Peyer's patch (tissue), 4 donors: ENCODE measurements at regions not wholly inside any gene's neighbourhood (a gene's known extent, or its start where the extent isn't known, plus 50 kb on each side); places are given as distances from the start of the nearest gene placed in this dataset.

Source experiments
- DNase-seq, 3 donors: peaks; one replicate each; pipeline ENCODE4 v3.0.0-alpha.2; 2017 to 2019
- H3K27ac ChIP-seq, 4 donors: fragments of 200-600 bp; sonication (generic); one replicate each; pipeline ENCODE4 v1.5.1; 2016 to 2019
- H3K27me3 ChIP-seq, 2 donors: fragments of 200-600 bp; sonication (generic); one replicate each; pipeline ENCODE4 v1.5.1; 2019
- H3K36me3 ChIP-seq, 3 donors: fragments of 200-600 bp; sonication (generic); one replicate each; pipeline ENCODE4 v1.5.1; 2016 to 2019
- H3K4me1 ChIP-seq, 4 donors: fragments of 200-600 bp; sonication (generic); one replicate each; pipeline ENCODE4 v1.5.1; 2016 to 2019
- H3K4me3 ChIP-seq, 4 donors: fragments of 200-600 bp; sonication (generic); 1 replicate in 3 of 4; 2 replicates in 1 of 4; pipeline ENCODE4 v1.5.1; 2016 to 2019; ENCODE audit warnings: mild to moderate bottlenecking in 1 of 4
- H3K9me3 ChIP-seq, 4 donors: fragments of 200-600 bp; sonication (generic); one replicate each; pipeline ENCODE4 v1.5.1; 2016 to 2019; ENCODE audit warnings: mild to moderate bottlenecking in 1 of 4
- POLR2A ChIP-seq, 2 donors: fragments of 450-650 bp; IDR thresholded peaks; one replicate each; pipeline ENCODE4 v1.5.1; 2017; ENCODE audit warnings: antibody characterized with exemption in 2 of 2, mild to moderate bottlenecking in 2 of 2, moderate library complexity in 2 of 2
- TF ChIP-seq, protein P1 (sequence below), 6 experiments: fragments of 450-650 bp in 4 of 6; fragments of 200-600 bp in 2 of 6; sonication (generic) in 1 of 6; IDR thresholded peaks; one replicate each; pipeline ENCODE4 v1.5.1; 2017 to 2019; ENCODE audit warnings: antibody characterized with exemption in 6 of 6, mild to moderate bottlenecking in 3 of 6, moderate library complexity in 1 of 6

DNA sequence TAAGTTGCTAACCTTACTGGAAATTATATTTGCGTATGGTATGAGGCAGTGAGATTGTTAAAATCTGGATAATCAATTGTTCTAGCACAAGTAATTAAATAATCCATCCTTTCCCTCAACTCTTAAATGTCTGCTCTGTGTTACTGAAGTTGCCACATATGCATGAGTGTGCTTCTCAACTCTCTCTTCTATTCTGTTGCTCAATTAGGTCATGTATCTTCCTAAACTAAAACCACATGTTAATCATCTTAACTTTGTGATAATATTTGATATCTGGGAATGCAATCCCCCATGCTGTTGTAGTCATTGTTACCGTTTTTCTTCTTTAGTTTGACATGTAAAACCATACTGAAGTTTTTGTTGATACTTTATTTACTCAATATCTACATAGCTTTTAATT, 63.5 kb upstream of the STMND1 start:
- no peaks in the 10 kb centered on the region for H3K4me1 ChIP-seq
- no peak overlapping the region for H3K27ac ChIP-seq
- no peaks in the 10 kb centered on the region for H3K9me3 ChIP-seq
- H3K4me3 ChIP-seq: no peak overlapping the region
- no peaks in the 10 kb centered on the region for H3K27me3 ChIP-seq
- no peak for DNase-seq
- H3K36me3 ChIP-seq: no peaks in the 10 kb centered on the region
- TF ChIP-seq, protein P1, sequence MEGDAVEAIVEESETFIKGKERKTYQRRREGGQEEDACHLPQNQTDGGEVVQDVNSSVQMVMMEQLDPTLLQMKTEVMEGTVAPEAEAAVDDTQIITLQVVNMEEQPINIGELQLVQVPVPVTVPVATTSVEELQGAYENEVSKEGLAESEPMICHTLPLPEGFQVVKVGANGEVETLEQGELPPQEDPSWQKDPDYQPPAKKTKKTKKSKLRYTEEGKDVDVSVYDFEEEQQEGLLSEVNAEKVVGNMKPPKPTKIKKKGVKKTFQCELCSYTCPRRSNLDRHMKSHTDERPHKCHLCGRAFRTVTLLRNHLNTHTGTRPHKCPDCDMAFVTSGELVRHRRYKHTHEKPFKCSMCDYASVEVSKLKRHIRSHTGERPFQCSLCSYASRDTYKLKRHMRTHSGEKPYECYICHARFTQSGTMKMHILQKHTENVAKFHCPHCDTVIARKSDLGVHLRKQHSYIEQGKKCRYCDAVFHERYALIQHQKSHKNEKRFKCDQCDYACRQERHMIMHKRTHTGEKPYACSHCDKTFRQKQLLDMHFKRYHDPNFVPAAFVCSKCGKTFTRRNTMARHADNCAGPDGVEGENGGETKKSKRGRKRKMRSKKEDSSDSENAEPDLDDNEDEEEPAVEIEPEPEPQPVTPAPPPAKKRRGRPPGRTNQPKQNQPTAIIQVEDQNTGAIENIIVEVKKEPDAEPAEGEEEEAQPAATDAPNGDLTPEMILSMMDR (IDR thresholded peaks at IDR 0.05): no peak
- no peak for TF ChIP-seq POLR2A (IDR thresholded peaks at IDR 0.05)

DNA sequence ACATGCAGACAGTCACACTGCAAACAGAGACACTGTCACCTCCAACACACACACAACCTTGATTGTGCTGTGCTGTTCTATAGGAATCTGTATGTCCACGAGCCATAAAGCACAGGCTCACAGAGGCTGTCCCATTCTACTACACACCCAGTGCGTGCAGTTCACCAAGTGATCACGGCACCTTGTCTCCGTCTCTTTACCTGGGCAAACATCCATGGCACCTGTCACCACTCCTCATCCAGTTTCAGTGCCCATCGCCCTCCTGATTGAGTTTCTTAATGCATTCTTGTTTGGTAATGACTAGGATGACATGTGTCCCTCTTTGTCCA, 65.8 kb upstream of the STMND1 start:
- Histone ChIP-seq H3K4me3 (no peak overlapping the region), H3K4me1 (no peaks in the 10 kb centered on the region), H3K9me3 (no peaks in the 10 kb centered on the region), H3K36me3 (no peaks in the 10 kb centered on the region), H3K27me3 (no peaks in the 10 kb centered on the region), H3K27ac (no peak overlapping the region)
- TF ChIP-seq POLR2A (IDR thresholded peaks at IDR 0.05): no peak
- TF ChIP-seq, protein P1 (IDR thresholded peaks at IDR 0.05): no peak
- DNase-seq: no peak

DNA sequence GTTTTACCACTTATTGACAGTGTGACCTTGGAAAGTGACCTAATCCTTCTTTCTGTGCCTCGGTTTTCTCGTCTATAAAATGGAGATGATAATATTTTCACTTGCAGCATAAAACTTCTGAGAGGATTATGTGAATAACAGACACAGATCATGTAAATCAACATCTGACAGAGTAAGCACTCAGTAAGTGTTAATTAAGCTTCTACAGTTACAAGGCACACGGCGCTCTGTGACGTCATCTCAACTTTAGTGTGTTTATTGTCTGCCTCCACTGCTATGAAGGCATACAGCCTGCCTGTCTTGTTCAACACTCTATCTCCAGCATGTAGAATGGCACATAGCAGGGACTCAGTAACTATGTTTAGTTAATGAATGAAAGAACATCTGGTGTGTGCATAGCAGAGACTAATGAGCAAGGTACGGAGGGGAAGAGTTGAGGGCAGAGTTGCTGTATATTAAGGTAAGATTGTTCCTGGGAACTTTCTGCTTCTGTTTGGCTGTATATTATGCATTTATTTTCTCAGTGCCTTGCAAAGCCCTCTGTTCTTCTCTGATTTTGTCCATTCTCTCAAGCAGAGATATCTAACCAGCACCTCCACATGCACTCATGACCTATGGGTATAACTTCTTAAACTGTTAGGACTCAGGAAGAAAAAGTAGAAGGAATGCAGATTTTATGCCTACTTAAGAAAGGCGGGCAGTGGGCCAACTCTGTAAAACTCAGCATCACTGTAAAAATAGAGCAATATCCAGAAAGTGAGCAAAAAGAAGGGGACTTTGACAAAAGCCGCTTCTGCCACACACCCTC, 66.4 kb upstream of the STMND1 start:
- H3K4me3 ChIP-seq: no peak overlapping the region
- no peak for DNase-seq
- no peaks in the 10 kb centered on the region for H3K36me3 ChIP-seq
- no peak overlapping the region for H3K27ac ChIP-seq
- H3K27me3 ChIP-seq: no peaks in the 10 kb centered on the region
- no peaks in the 10 kb centered on the region for H3K4me1 ChIP-seq
- TF ChIP-seq, protein P1 (IDR thresholded peaks at IDR 0.05): no peak
- TF ChIP-seq POLR2A (IDR thresholded peaks at IDR 0.05): no peak
- no peaks in the 10 kb centered on the region for H3K9me3 ChIP-seq

DNA sequence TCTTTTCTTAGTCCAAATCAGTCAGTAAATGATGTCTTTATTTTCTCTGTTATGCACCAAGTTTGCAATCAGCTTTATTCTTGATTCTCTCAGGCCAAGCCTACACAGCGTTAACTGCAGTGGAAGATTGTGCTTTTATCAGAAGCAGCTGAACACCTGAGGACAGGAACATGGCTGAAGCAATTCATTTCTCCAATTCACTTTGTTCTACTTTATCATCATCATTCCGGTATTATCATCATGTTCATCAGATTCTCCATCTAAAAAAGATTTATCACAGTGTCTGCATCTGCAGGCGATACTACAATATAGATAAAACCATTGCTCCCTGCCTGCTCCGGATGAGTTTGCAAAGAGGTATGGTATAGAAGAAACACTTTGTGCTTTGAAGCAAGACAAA, 68.1 kb upstream of the STMND1 start:
- TF ChIP-seq, protein P1 (IDR thresholded peaks at IDR 0.05): no peak
- TF ChIP-seq POLR2A (IDR thresholded peaks at IDR 0.05): no peak
- Histone ChIP-seq H3K27me3 (no peaks in the 10 kb centered on the region), H3K36me3 (no peaks in the 10 kb centered on the region), H3K27ac (peak overlapping the region in 1 of 4 donors; percentile 1), H3K4me3 (no peak overlapping the region), H3K4me1 (no peaks in the 10 kb centered on the region), H3K9me3 (no peaks in the 10 kb centered on the region)
- DNase-seq: no peak

DNA sequence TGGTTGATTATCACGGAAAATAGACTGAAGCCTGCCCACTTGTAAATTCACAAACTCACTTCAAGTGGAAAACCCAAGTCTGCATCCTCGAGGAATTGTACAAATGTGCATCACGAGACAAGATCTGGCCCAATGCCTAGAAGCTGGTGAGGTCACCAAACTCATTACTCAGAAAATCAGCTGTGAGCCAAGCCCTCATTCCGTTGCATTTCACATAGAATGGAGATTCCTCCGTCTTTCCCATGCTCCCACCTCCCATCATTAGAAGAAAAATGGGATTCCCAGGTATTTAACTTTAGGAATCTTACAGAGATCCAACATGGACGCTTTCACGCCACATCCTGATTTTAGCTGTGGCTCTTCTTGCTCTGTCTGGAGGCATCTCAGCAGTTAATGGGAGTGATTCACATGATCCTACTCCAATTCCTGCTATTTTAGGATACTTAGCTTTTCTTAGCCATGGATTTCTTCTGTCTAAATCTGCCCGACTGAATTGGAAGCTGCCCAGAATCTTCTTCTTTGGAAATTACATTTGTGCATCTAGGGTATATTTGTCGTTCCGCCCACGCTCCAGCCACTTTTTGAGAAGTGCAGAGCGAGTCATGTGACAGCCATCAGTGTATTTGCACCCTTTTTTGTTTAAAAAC, 68.7 kb upstream of the STMND1 start:
- DNase-seq: peak in 1 of 3 donors; percentile 67
- H3K9me3 ChIP-seq: no peaks in the 10 kb centered on the region
- TF ChIP-seq, protein P1 (IDR thresholded peaks at IDR 0.05): no peak
- TF ChIP-seq POLR2A (IDR thresholded peaks at IDR 0.05): no peak
- no peaks in the 10 kb centered on the region for H3K27me3 ChIP-seq
- peak overlapping the region in 3 of 4 donors; percentile 1 to 72 (median 50) for H3K27ac ChIP-seq
- H3K36me3 ChIP-seq: no peaks in the 10 kb centered on the region
- no peaks in the 10 kb centered on the region for H3K4me1 ChIP-seq
- no peak overlapping the region for H3K4me3 ChIP-seq
